Right kidney (tissue), 1 donor: ENCODE measurements at regions not wholly inside any gene's neighbourhood (a gene's known extent, or its start where the extent isn't known, plus 50 kb on each side); places are given as distances from the start of the nearest gene placed in this dataset.

Source experiments
- DNase-seq: peaks from one replicate; pipeline ENCODE4 v3.0.0-alpha.2; 2016

- no peak for DNase-seq
These were observed 242.5 kb downstream of the ERMARD start for GRCh38 chr6:169993861-169994481.

GRCh38 chr6:169991913-169992312 lies 240.5 kb downstream of the ERMARD start:
- no peak for DNase-seq

- DNase-seq = no peak
These were observed 239.6 kb downstream of the ERMARD start for GRCh38 chr6:169991031-169991390.

- DNase-seq = no peak
These were observed 238.9 kb downstream of the ERMARD start for GRCh38 chr6:169990095-169991030.

GRCh38 chr6:169989594-169989993 lies 238.2 kb downstream of the ERMARD start:
- DNase-seq = no peak

GRCh38 chr6:169988769-169989550 lies 237.5 kb downstream of the ERMARD start:
- DNase-seq = no peak

GRCh38 chr6:169986848-169987498 lies 235.6 kb downstream of the ERMARD start:
- no peak for DNase-seq

GRCh38 chr6:169986171-169986847 lies 234.9 kb downstream of the ERMARD start:
- DNase-seq = no peak

GRCh38 chr6:169985121-169986015 lies 233.9 kb downstream of the ERMARD start:
- no peak for DNase-seq

- no peak for DNase-seq
These were observed 233.0 kb downstream of the ERMARD start for GRCh38 chr6:169984181-169985120.

GRCh38 chr6:169983651-169984050 lies 232.2 kb downstream of the ERMARD start:
- no peak for DNase-seq

- no peak for DNase-seq
These were observed 231.3 kb downstream of the ERMARD start for GRCh38 chr6:169982461-169983386.

GRCh38 chr6:169981969-169982368 lies 230.5 kb downstream of the ERMARD start:
- DNase-seq = no peak

GRCh38 chr6:169981568-169981967 lies 230.1 kb downstream of the ERMARD start:
- DNase-seq = no peak

GRCh38 chr6:169980826-169981450 lies 229.5 kb downstream of the ERMARD start:
- DNase-seq = no peak

GRCh38 chr6:169979873-169980432 lies 228.5 kb downstream of the ERMARD start:
- DNase-seq = no peak

GRCh38 chr6:169978615-169979161 lies 227.3 kb downstream of the ERMARD start:
- DNase-seq = no peak
